Testis (tissue), 2 donors: ENCODE measurements at regions not wholly inside any gene's neighbourhood (a gene's known extent, or its start where the extent isn't known, plus 50 kb on each side); places are given as distances from the start of the nearest gene placed in this dataset.

Experiments
- POLR2A ChIP-seq: fragments of 450-650 bp; IDR thresholded peaks from one replicate; pipeline ENCODE4 v1.6.1; 2017; ENCODE audit warnings: antibody characterized with exemption, mild to moderate bottlenecking, moderate library complexity
- TF ChIP-seq, protein P1 (sequence below), 3 experiments: fragments of 450-650 bp in 2 of 3; fragments of 200-600 bp in 1 of 3; sonication (generic) in 1 of 3; IDR thresholded peaks; one replicate each; pipeline ENCODE4 v1.5.1; 2016 to 2019; ENCODE audit warnings: antibody characterized with exemption in 3 of 3, mild to moderate bottlenecking in 2 of 3, moderate library complexity in 1 of 3

DNA sequence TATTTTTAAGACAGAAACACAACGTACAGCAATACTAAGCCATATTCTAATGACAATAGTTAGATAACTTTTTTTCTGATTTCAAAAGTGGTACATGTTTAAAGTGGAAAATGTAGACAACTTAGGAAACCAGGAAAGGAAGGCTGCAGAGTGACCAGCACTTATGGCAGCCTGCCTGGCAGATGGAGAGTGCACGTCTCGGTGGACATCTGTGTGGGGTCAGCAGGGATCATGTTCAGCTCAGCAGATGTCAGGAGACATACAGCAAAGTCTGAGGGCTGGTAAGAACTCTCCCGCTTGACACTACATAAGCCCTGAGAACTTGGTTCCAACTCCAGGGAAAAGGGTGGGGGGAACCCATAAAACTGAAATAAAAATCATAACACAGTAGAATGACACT is 128.6 kb upstream of the ADPGK start:
- TF ChIP-seq, protein P1, sequence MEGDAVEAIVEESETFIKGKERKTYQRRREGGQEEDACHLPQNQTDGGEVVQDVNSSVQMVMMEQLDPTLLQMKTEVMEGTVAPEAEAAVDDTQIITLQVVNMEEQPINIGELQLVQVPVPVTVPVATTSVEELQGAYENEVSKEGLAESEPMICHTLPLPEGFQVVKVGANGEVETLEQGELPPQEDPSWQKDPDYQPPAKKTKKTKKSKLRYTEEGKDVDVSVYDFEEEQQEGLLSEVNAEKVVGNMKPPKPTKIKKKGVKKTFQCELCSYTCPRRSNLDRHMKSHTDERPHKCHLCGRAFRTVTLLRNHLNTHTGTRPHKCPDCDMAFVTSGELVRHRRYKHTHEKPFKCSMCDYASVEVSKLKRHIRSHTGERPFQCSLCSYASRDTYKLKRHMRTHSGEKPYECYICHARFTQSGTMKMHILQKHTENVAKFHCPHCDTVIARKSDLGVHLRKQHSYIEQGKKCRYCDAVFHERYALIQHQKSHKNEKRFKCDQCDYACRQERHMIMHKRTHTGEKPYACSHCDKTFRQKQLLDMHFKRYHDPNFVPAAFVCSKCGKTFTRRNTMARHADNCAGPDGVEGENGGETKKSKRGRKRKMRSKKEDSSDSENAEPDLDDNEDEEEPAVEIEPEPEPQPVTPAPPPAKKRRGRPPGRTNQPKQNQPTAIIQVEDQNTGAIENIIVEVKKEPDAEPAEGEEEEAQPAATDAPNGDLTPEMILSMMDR (IDR thresholded peaks at IDR 0.05) = no peak
- TF ChIP-seq POLR2A = no peak
